LNCAP (cell line): ENCODE measurements at regions not wholly inside any gene's neighbourhood (a gene's known extent, or its start where the extent isn't known, plus 50 kb on each side); places are given as distances from the start of the nearest gene placed in this dataset.

ENCODE experiments used
- CTCF ChIP-seq: fragments of 450-650 bp; IDR thresholded peaks from 2 replicates; pipeline ENCODE4 v1.5.1; 2017; ENCODE audit warnings: mild to moderate bottlenecking

- no peak for TF ChIP-seq CTCF
Measured at GRCh38 chr7:119886007-119886406, 387.0 kb upstream of the KCND2 start.

GRCh38 chr7:119888251-119888650 lies 384.7 kb upstream of the KCND2 start:
- no peak for TF ChIP-seq CTCF

- TF ChIP-seq CTCF: no peak
Measured at GRCh38 chr7:119890631-119891030, 382.3 kb upstream of the KCND2 start.

- TF ChIP-seq CTCF: no peak
Measured at GRCh38 chr7:119895320-119895719, 377.7 kb upstream of the KCND2 start.

- no peak for TF ChIP-seq CTCF
Measured at GRCh38 chr7:119896386-119896785, 376.6 kb upstream of the KCND2 start.

GRCh38 chr7:119900996-119901672 lies 371.8 kb upstream of the KCND2 start:
- no peak for TF ChIP-seq CTCF

GRCh38 chr7:119903085-119903484 lies 369.9 kb upstream of the KCND2 start:
- TF ChIP-seq CTCF: no peak

GRCh38 chr7:119905495-119905894 lies 367.5 kb upstream of the KCND2 start:
- no peak for TF ChIP-seq CTCF
